CD14-positive monocyte (primary cell): ENCODE measurements at regions not wholly inside any gene's neighbourhood (a gene's known extent, or its start where the extent isn't known, plus 50 kb on each side); places are given as distances from the start of the nearest gene placed in this dataset.

ENCODE experiments used
- DNase-seq, 3 donors: peaks; one replicate each; pipeline ENCODE4 v3.0.0-alpha.2; 2011 to 2022
- H2AFZ ChIP-seq: 2 replicates; pipeline ENCODE4 v1.6.0; 2012; ENCODE audit warnings: mild to moderate bottlenecking, low read depth, low read length, inconsistent platforms; ENCODE audit not compliant: insufficient read depth, poor library complexity, severe bottlenecking
- H3K27ac ChIP-seq, 2 donors: 1 replicate in 1 of 2; 2 replicates in 1 of 2; pipeline ENCODE4 v1.5.1; 2012 to 2013; ENCODE audit warnings: low read length in 2 of 2, control low read depth in 1 of 2, inconsistent platforms in 1 of 2, low read depth in 1 of 2, mild to moderate bottlenecking in 1 of 2
- H3K27me3 ChIP-seq, 2 donors: one replicate each; pipeline versions ENCODE4 v1.6.0 to v1.6.1; 2011 to 2013; ENCODE audit warnings: low read length in 2 of 2; ENCODE audit not compliant: control insufficient read depth in 2 of 2, insufficient read depth in 2 of 2
- H3K36me3 ChIP-seq, 2 donors: replicated peaks in 1 of 2; 1 replicate in 1 of 2; 2 replicates in 1 of 2; pipeline versions ENCODE4 v1.5.1 to v1.6.1; 2012 to 2013; ENCODE audit warnings: low read length in 2 of 2, control low read depth in 1 of 2, inconsistent platforms in 1 of 2, mild to moderate bottlenecking in 1 of 2; ENCODE audit not compliant: insufficient read depth in 2 of 2, control insufficient read depth in 1 of 2
- H3K4me1 ChIP-seq, 2 donors: 1 replicate in 1 of 2; 2 replicates in 1 of 2; pipeline versions ENCODE4 v1.5.1 to v1.6.1; 2012 to 2013; ENCODE audit warnings: low read length in 2 of 2, control low read depth in 1 of 2, inconsistent platforms in 1 of 2, mild to moderate bottlenecking in 1 of 2, moderate library complexity in 1 of 2; ENCODE audit not compliant: insufficient read depth in 2 of 2, control insufficient read depth in 1 of 2
- H3K4me2 ChIP-seq: replicated peaks from 2 replicates; pipeline ENCODE3; 2012; ENCODE audit warnings: low read length, moderate library complexity, mild to moderate bottlenecking; ENCODE audit not compliant: poor library complexity, severe bottlenecking; ENCODE audit errors: extremely low read depth
- H3K4me3 ChIP-seq, 3 experiments: fragments of 200-600 bp in 1 of 3; sonication (generic) in 1 of 3; replicated peaks in 1 of 3; 1 replicate in 2 of 3; 2 replicates in 1 of 3; pipeline ENCODE4 v1.5.1; 2011 to 2013; ENCODE audit warnings: low read length in 3 of 3, mild to moderate bottlenecking in 3 of 3, control low read depth in 2 of 3, low read depth in 2 of 3, inconsistent platforms in 1 of 3, moderate library complexity in 1 of 3
- H3K79me2 ChIP-seq: 2 replicates; pipeline ENCODE4 v1.6.0; 2012; ENCODE audit warnings: mild to moderate bottlenecking, control low read depth, inconsistent platforms, low read length, moderate library complexity; ENCODE audit not compliant: insufficient read depth
- H3K9ac ChIP-seq: 2 replicates; pipeline ENCODE4 v1.6.0; 2017; ENCODE audit warnings: low read length, mild to moderate bottlenecking; ENCODE audit not compliant: insufficient read depth, poor library complexity, severe bottlenecking
- H3K9me3 ChIP-seq, 2 donors: replicated peaks in 1 of 2; 1 replicate in 1 of 2; 2 replicates in 1 of 2; pipeline versions ENCODE4 v1.5.1 to v1.6.1; 2012 to 2013; ENCODE audit warnings: low read length in 2 of 2, control low read depth in 1 of 2; ENCODE audit not compliant: control insufficient read depth in 1 of 2, insufficient read depth in 1 of 2
- H4K20me1 ChIP-seq: 2 replicates; pipeline ENCODE4 v1.6.0; 2012; ENCODE audit warnings: mild to moderate bottlenecking, low read length, control low read depth, moderate library complexity; ENCODE audit not compliant: insufficient read depth
- H3K27ac Mint-ChIP-seq, 7 donors: one replicate each; pipeline ENCODE4 v1.8.0; 2020; ENCODE audit warnings: mild to moderate bottlenecking in 7 of 7, mixed read lengths in 7 of 7, moderate library complexity in 6 of 7, inconsistent platforms in 2 of 7
- H3K27me3 Mint-ChIP-seq, 3 donors: one replicate each; pipeline ENCODE4 v1.8.0; 2021 to 2022; ENCODE audit warnings: low read depth in 3 of 3, mild to moderate bottlenecking in 3 of 3, mixed read lengths in 3 of 3, moderate library complexity in 3 of 3, inconsistent platforms in 1 of 3
- H3K36me3 Mint-ChIP-seq, 2 donors: one replicate each; pipeline ENCODE4 v1.8.0; 2020; ENCODE audit warnings: mixed read lengths in 2 of 2, inconsistent platforms in 1 of 2, mild to moderate bottlenecking in 1 of 2
- H3K4me1 Mint-ChIP-seq: one replicate; pipeline ENCODE4 v1.8.0; 2020; ENCODE audit warnings: mild to moderate bottlenecking, mixed read lengths
- H3K4me3 Mint-ChIP-seq, 2 donors: one replicate each; pipeline ENCODE4 v1.8.0; 2020; ENCODE audit warnings: mild to moderate bottlenecking in 2 of 2, mixed read lengths in 2 of 2, moderate library complexity in 1 of 2
- H3K9me3 Mint-ChIP-seq, 7 donors: one replicate each; pipeline ENCODE4 v1.8.0; 2020 to 2022; ENCODE audit warnings: mixed read lengths in 7 of 7, mild to moderate bottlenecking in 6 of 7, moderate library complexity in 6 of 7, inconsistent platforms in 2 of 7
- WGBS: methylation state at CpG from one replicate; pipeline ENCODE4 v1.1.5; 2013; ENCODE audit warnings: missing lambda C conversion rate; ENCODE audit not compliant: insufficient coverage; 5-methylcytosine and 5-hydroxymethylcytosine counted together
- intact Hi-C, 2 donors: fragments of 100-400 bp; cut with micrococcal nuclease; formaldehyde crosslinking; loops; one replicate each; pipeline versions ENCODE4 v1.15.0 to v1.15.1; 2023
- TF ChIP-seq, protein P1 (sequence below): fragments of 200-600 bp; IDR thresholded peaks from one replicate; pipeline ENCODE4 v1.8.0; 2022; ENCODE audit warnings: antibody characterized with exemption, mild to moderate bottlenecking

DNA sequence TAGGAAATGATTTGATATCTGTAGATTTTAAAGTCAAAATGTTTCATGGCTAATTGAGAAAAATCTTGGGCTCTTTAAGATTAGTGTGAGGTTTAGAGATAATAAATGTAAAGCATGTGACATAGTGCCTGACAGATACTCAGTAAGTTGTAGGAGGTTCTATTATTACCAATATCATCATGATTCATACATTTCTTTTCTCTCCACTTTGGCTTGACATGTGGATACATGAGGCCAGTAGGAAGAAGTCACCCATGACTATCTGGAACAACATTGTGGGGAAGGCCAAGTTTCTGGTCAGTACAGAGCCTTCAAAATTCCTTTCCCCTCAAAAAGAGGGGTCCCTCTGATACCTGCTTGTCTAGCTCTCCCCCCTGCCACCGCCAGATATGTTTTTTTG is 91.2 kb upstream of the SORBS2 start:
- no peaks in the 10 kb centered on the region for H4K20me1 ChIP-seq
- DNase-seq = no peak
- H3K4me2 ChIP-seq = no peak overlapping the region
- intact Hi-C loops = no loop called here
- no peak overlapping the region for H3K4me3 ChIP-seq
- Mint-ChIP-seq H3K36me3 (no peaks in the 10 kb centered on the region), H3K4me3 (no peak overlapping the region), H3K4me1 (no peaks in the 10 kb centered on the region), H3K27me3 (peaks cover 3 to 5% (median 5%) of the 10 kb centered on the region in 3 donors), H3K9me3 (peaks cover 0 to 2% (median 0%) of the 10 kb centered on the region in 7 donors), H3K27ac (no peak overlapping the region)
- WGBS = no CpG with 5 or more reads among the region's 1 CpG
- H3K27ac ChIP-seq = no peak overlapping the region
- no peaks in the 10 kb centered on the region for H3K4me1 ChIP-seq
- no peaks in the 10 kb centered on the region for H3K27me3 ChIP-seq
- TF ChIP-seq, protein P1, sequence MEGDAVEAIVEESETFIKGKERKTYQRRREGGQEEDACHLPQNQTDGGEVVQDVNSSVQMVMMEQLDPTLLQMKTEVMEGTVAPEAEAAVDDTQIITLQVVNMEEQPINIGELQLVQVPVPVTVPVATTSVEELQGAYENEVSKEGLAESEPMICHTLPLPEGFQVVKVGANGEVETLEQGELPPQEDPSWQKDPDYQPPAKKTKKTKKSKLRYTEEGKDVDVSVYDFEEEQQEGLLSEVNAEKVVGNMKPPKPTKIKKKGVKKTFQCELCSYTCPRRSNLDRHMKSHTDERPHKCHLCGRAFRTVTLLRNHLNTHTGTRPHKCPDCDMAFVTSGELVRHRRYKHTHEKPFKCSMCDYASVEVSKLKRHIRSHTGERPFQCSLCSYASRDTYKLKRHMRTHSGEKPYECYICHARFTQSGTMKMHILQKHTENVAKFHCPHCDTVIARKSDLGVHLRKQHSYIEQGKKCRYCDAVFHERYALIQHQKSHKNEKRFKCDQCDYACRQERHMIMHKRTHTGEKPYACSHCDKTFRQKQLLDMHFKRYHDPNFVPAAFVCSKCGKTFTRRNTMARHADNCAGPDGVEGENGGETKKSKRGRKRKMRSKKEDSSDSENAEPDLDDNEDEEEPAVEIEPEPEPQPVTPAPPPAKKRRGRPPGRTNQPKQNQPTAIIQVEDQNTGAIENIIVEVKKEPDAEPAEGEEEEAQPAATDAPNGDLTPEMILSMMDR = no peak
- H3K79me2 ChIP-seq = no peaks in the 10 kb centered on the region
- H3K36me3 ChIP-seq = no peaks in the 10 kb centered on the region
- no peak overlapping the region for H2AFZ ChIP-seq
- no peak overlapping the region for H3K9ac ChIP-seq
- H3K9me3 ChIP-seq = no peaks in the 10 kb centered on the region

DNA sequence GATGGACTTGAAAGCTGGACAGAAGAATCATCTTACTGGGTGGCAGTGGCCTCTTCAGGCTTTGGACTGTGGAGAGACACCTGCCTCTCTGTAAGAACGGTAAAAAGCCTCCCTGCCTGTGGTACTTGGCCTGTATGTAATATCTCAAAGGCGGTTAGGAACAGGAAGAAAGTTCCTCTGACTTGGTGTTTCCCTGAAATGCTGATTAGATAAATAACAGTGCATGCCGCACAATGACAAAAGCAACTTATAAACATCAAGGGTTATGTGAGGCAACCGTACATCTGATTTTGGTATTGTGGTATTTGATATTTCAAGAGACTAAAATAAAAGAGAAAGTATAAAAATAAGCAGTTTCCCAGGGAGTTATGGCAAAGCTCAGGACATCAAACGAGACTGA is 92.4 kb upstream of the SORBS2 start:
- Mint-ChIP-seq H3K9me3 (peaks cover 0 to 2% (median 0%) of the 10 kb centered on the region in 7 donors), H3K27ac (no peak overlapping the region), H3K27me3 (peaks cover 0 to 5% (median 3%) of the 10 kb centered on the region in 3 donors), H3K4me1 (no peaks in the 10 kb centered on the region), H3K4me3 (no peak overlapping the region), H3K36me3 (no peaks in the 10 kb centered on the region)
- Histone ChIP-seq H3K9ac (no peak overlapping the region), H3K27me3 (no peaks in the 10 kb centered on the region), H2AFZ (no peak overlapping the region), H3K9me3 (no peaks in the 10 kb centered on the region), H3K4me3 (no peak overlapping the region), H3K79me2 (no peaks in the 10 kb centered on the region), H3K4me2 (no peak overlapping the region), H3K4me1 (no peaks in the 10 kb centered on the region), H3K36me3 (no peaks in the 10 kb centered on the region), H3K27ac (no peak overlapping the region), H4K20me1 (no peaks in the 10 kb centered on the region)
- TF ChIP-seq, protein P1 = no peak
- intact Hi-C loops = no loop called here
- 19% methylated on average over 2 of the region's 5 CpGs for WGBS
- DNase-seq = no peak
